NCI-H2227 treated with DMSO at 0.1 percent for 48 hours (cell line): ENCODE measurements at regions not wholly inside any gene's neighbourhood (a gene's known extent, or its start where the extent isn't known, plus 50 kb on each side); places are given as distances from the start of the nearest gene placed in this dataset.

Source experiments
- DNase-seq: peaks from one replicate; lab custom pipeline; 2025; lab: John Stamatoyannopoulos, UW

GRCh38 chr2:185891403-185891802, 152.8 kb downstream of the FSIP2 start:
- no peak for DNase-seq

DNA sequence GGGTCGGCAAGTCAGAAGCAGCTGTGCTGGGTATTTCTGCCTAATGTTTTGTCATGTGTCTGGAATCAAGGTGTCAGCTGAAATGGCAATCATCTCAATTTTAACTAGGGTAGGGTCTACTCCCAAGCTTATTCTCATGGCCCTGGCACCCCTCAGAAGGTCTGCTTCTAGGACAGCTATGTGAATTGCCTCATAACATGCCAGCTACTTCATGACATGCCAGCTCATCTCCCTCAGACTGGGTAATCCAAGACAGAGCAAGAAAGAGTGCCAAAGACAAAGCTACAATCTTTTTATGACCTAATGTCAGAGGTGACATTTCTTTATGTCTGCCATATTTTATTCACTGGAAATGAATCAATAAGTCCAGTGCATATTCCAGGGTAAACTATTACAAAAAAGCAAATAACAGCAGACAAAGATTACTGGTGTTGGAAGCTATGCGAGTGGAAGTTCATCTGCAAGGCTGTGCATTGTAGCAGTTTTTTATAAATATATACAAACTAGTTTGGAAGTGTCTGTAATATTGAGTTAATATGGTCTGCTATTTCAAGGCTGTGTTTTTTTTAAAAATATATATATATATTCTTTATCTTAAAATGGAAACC, 153.3 kb downstream of the FSIP2 start:
- no peak for DNase-seq

GRCh38 chr2:185892484-185892883, 153.9 kb downstream of the FSIP2 start:
- DNase-seq: no peak

- DNase-seq: no peak
Measured at GRCh38 chr2:185894223-185894622, 155.6 kb downstream of the FSIP2 start.

DNA sequence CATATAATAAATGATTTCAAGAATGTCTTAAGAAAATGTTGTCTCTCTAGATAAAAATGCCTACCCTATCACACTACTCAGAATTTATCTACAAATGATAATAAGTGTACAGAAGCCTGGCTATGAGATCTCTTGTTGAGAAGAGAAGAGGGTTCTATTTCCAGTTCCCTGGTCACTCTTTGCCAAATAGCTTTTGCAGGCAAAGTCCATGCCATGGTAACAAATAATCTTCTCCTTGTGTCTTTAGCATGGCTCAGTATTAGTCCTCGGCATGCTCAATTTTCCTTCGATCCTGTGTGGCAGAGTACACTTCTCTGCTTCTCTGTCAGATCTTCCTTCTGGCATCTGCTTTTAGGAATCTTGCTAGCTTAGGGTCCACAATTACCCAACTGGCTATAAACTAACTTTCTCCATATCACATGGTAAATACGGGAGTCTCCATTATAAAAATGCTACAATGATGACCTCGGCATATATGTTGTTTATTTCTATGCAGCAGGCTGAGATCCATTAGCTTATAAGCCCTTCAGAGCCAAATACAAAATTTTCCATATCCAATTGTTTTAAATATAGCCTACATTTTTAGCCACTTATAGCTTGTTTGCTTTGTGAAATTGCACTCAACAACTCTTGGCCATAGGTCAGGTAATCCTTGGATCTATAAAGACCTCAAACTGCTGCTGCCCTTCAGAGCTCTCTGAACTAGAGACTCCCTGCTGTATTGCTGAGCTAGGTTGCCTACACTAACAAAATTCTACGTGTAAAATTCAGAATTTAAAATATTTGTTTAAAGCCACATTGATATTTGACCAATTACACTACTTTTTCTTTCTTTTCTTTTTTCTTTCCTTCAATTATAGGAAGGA, 157.5 kb downstream of the FSIP2 start:
- DNase-seq: peak; percentile 5

DNA sequence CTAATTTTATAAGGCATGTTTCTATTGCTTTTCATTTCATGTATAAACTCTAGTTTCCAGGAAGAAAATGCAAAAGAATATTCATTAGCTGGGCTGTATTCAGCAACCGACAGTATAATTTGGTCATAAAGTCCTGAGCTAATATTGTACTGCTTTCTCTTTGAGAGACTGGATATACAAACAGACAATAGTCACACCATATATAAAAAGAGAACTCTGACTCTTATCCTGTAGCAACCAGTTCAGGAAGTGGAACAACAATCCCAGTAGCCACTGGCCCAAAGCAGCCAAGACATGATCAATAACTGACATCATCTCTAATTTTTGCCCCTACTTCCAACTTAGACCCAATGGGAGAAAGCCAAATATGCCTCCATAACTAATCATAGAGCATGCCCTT, 160.8 kb downstream of the FSIP2 start:
- no peak for DNase-seq

GRCh38 chr2:185919155-185919554, 180.6 kb downstream of the FSIP2 start:
- DNase-seq: no peak

GRCh38 chr2:185921048-185921756, 182.6 kb downstream of the FSIP2 start:
- DNase-seq: no peak

DNA sequence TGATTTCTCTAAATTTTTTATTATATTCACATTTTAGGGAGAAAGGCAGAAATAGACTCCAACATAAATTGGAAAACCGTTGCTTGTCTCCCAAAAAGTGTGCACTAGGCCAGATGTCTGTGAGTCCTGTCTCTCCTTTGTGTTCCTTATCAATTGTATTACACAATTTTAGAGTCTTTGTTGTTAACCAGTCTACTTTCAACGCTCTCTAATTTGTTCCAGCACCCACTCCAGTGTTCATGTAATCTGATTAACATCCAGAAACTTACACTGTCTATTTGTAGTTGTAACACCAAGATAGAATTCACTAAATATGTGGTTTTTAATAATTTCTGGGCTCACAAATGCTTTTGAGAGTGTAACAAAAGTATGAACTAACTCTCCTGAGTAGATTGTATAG, 195.6 kb downstream of the FSIP2 start:
- no peak for DNase-seq

GRCh38 chr2:185939858-185940257, 201.3 kb downstream of the FSIP2 start:
- no peak for DNase-seq

DNA sequence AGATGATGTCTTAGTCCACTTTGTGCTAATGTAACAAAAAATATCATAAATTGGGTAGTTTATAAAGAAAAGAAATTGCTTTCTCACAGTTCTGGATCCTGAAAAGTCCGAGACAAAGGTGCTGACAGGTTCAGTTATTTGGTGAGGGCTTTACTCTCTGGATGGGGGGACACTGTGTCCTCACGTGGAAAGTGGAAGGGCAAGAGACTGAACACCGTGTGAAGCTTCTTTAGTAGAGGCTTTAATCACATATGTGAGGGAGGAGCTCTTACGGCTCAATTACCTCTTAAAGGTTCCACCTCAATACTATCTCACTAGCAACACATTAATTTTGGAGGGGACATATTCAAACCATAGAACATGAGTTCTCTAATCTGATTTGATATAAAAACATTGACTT, 204.3 kb downstream of the FSIP2 start:
- DNase-seq: no peak

DNA sequence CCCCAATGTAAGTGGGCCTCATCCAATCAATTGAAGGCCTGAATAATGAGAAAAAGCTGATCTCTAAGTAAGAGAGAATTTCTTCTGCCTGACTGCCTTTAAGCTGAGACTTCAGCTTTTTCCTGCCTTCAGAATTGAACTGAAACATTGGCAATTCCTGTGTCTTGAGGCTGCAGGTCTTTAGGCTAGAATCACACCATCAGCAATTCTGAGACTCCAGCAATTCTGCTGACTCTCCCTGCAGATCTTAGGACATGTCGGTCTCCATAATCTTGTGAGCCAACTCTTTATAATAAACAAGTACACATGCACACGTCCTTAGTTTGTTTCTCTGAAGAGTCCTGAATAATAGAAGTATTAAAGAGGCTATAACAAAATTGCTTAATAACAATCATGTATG, 209.1 kb downstream of the FSIP2 start:
- no peak for DNase-seq

GRCh38 chr2:185952100-185952499, 213.5 kb downstream of the FSIP2 start:
- no peak for DNase-seq

DNA sequence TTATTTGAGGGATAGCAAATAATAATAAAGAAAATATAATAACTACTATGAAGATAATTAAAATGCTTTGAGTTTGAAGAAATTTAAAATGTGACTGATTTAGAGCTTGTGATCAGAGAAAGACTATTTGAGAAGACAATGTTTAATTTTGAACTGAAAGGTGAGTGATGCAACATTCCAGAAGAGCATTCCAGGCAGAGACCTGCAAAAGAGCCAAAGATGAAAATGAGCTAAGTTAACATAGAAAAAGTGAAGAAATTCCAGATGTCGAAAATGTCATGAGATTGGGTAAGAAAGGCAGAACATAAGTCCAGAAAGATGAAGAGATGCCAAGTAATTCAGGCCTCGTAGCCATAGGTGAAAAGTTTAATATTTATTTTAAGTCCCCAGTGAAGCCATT, 215.8 kb downstream of the FSIP2 start:
- no peak for DNase-seq

DNA sequence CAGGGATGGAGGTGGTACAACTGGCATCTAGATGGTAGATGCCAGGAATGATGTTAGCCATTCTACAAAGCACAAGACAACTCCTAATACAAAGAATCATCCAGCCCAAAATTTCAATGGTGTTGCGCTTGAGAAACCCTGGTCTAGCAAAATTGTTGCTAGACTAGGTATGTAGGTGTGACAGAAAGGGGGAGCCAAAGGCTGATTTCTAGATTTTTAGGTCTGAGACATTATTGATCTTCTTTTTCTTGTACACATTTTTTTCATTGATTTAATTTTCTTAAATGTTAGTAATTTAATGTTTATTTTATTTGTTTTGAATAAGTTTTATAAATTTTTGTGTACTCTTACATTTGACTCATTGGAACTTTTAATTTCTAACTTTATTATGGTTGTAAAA, 216.4 kb downstream of the FSIP2 start:
- no peak for DNase-seq

DNA sequence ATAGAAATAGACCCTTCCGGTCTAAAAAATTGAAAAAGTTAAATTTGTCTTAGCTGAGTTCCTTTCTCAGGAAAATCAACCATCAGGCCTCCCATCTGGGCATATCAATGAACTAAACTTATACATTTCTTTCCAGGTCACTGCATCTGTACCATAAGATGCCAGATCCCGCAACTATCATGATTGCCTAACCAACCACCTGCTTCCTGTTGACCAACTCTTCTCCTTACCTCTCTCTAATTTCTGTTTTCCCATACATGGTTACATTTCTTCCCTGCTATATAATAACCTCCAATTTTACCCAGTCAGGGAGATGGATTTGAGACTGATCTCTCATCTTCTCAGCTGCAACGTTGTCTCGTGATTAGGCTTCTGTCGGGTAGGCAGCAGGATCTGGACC, 228.7 kb downstream of the FSIP2 start:
- DNase-seq: no peak

GRCh38 chr2:185970148-185970852, 231.7 kb downstream of the FSIP2 start:
- no peak for DNase-seq

DNA sequence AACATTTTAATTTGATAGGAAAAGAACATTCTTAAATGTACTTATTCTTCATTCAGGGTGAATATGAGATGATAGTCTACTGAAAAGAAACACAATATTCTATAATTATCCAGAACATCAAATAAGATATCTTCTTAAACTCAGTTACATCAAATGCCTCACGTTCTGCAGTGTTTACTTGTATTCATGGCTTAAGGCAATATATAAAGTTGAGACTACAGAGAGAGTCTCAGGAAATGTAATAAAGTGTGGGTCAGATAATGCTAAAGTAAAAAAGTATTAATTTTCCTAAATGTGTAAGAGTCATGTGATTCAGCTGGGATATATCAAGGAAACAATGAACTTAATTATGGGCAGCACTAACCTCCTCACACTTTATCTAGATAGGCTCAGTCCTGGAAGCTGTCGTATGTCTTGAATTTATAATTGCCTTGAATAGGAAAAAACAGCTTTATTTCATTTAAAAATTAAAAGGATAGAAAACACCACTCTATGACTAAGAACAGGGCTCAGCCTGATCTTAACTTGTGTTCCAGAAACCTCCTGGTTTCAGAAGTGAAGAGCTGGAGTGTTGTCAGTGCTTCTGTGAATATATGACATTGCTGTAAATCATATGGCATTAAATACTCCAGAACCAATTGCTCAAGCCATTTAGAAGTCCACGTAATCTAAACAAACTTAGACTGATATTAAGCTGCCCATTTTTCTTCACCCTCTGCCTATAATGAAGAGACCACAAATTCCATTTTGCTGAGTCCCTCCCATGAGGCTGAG, 240.2 kb downstream of the FSIP2 start:
- no peak for DNase-seq

DNA sequence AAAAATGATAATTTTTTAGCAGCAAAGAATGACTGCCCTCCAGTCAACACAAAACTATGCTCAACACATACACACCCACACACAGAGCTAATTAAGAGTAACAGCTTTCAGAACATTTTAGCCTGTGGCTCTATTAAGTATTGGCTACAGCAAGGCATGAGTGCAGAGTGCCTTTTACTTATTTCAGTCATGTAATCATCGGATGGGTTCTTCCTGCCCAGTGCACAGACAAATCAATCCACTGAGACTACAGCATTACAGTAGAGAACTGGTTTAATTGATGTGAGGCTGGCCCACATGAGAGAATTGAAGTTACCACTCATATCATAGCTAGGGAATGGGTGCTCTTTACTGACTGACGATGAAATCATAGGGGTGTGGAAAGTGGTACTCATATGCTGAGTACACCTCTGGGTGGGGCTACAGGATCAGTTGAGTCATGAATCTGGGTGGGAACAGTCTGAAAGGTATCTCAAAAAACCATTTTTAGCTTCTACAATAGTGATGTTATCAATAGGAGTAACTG, 241.0 kb downstream of the FSIP2 start:
- DNase-seq: no peak

DNA sequence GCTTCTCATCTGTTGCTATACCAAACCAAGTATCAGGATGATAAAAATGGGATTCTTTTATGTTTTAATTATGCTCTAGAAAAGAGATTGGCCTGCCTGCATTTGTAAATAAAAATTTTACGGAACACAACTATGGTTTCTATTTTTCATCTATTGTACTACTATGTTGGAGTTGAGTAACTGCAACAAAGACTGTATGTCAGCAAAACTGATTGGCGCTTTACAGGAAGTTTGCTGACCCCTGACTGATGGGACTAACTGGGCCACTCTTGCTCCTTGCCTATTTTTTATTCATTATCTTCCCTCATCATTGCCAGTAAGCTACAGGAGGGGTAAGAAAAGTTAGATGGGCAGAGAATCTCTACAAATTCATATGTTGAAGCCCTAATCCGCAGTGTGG, 242.3 kb downstream of the FSIP2 start:
- DNase-seq: no peak

GRCh38 chr2:185984670-185985069, 246.1 kb downstream of the FSIP2 start:
- DNase-seq: no peak
